ENCODE measurements at regions not wholly inside any gene's neighbourhood (a gene's known extent, or its start where the extent isn't known, plus 50 kb on each side); places are given as distances from the start of the nearest gene placed in this dataset.

DNA sequence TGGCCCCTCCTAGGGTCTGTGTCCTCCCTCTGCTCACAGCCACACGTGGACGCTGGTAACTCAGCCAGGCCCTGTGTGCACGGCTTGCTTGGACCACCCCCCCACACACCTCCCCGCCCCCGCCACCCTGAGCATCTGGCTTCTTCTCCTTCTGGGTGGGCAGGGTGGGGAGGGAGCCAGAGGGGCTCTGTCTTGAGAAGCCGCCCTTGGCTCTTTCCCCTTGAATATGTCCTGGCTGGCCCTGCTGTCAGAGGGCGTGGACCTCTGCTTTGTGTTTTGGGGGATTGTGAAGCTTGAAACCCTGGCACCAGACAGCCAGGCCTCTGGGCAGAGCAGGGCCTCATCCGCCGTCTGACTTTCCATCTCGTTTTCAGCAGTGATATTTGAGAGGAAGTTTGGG is 72.1 kb downstream of the GLI2 start:
- DNase-seq (ENCODE audit: low read depth, low spot score): no peak
- Histone ChIP-seq H3K27me3 (ENCODE audit: control insufficient read depth in 2 of 2, insufficient read depth in 2 of 2, low read length in 2 of 2) (peaks cover 0 to 1% of the 10 kb centered on the region in 2 experiments), H3K4me1 (ENCODE audit: control insufficient read depth, extremely low read depth, insufficient read depth, low read length) (no peaks in the 10 kb centered on the region), H3K9me3 (replicated peaks; ENCODE audit: control insufficient read depth, insufficient read depth, low read length) (no peaks in the 10 kb centered on the region), H3K27ac (ENCODE audit: insufficient read depth, low read depth, low read length) (no peak overlapping the region), H3K4me2 (ENCODE audit: insufficient read depth, low read length) (no peak overlapping the region), H3K4me3 (replicated peaks in 1 of 3; ENCODE audit: insufficient read depth in 1 of 3, low read depth in 1 of 3, low read length in 3 of 3) (no peak overlapping the region), H3K9ac (replicated peaks; ENCODE audit: extremely low read depth, insufficient read depth, low read length) (no peak overlapping the region), H3K79me2 (ENCODE audit: control insufficient read depth, insufficient read depth, low read length) (no peaks in the 10 kb centered on the region), H3K9me1 (replicated peaks; ENCODE audit: control insufficient read depth, extremely low read depth, insufficient read depth, low read length) (no peaks in the 10 kb centered on the region), H3K36me3 (ENCODE audit: control insufficient read depth in 2 of 2, extremely low read depth in 1 of 2, insufficient read depth in 2 of 2, low read length in 2 of 2) (no peaks in the 10 kb centered on the region), H2AFZ (ENCODE audit: low read depth, low read length) (no peak overlapping the region), H4K20me1 (replicated peaks; ENCODE audit: control insufficient read depth, extremely low read depth, insufficient read depth, low read length) (no peaks in the 10 kb centered on the region)
- intact Hi-C loops (cut with micrococcal nuclease) (loop anchor here (1.0 kb wide), 1 partner anchor 15 kb away; no protein-coding TSS in a partner anchor), dilution Hi-C loops (cut with MboI; ENCODE audit: extremely low pct_ligation_motif_present, low sequenced_read_pairs) (no loop called here)
- no TSS peak for BruUV-seq (replicated peaks)
- no peak for FAIRE-seq
- POLR2A ChIA-PET: no interaction called here
- CTCF ChIA-PET: interaction anchor here (2.0 kb wide), 1 partner anchor 272 kb away, joined by 5 read pairs; no protein-coding TSS in a partner anchor
- TF ChIP-seq POLR2A (IDR thresholded peaks at IDR 0.05; ENCODE audit: low read depth, low read length) (no peak), MYC (IDR thresholded peaks at IDR 0.05; ENCODE audit: low read depth, low read length) (no peak), EZH2 (IDR thresholded peaks at IDR 0.05; ENCODE audit: borderline replicate concordance, low read depth, low read length, severe bottlenecking) (no peak), JUN (IDR thresholded peaks at IDR 0.05; ENCODE audit: borderline replicate concordance, insufficient read depth, insufficient read length, low read depth) (no peak), FOS (IDR thresholded peaks at IDR 0.05; ENCODE audit: borderline replicate concordance, insufficient read depth, low read length) (no peak), GATA2 (IDR thresholded peaks at IDR 0.05; ENCODE audit: insufficient read depth, insufficient read length, low read depth, low read length) (no peak), POLR2AphosphoS5 (IDR thresholded peaks at IDR 0.05; ENCODE audit: insufficient read depth, low read depth, low read length) (no peak)
- TF ChIP-seq, protein P1, sequence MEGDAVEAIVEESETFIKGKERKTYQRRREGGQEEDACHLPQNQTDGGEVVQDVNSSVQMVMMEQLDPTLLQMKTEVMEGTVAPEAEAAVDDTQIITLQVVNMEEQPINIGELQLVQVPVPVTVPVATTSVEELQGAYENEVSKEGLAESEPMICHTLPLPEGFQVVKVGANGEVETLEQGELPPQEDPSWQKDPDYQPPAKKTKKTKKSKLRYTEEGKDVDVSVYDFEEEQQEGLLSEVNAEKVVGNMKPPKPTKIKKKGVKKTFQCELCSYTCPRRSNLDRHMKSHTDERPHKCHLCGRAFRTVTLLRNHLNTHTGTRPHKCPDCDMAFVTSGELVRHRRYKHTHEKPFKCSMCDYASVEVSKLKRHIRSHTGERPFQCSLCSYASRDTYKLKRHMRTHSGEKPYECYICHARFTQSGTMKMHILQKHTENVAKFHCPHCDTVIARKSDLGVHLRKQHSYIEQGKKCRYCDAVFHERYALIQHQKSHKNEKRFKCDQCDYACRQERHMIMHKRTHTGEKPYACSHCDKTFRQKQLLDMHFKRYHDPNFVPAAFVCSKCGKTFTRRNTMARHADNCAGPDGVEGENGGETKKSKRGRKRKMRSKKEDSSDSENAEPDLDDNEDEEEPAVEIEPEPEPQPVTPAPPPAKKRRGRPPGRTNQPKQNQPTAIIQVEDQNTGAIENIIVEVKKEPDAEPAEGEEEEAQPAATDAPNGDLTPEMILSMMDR (IDR thresholded peaks at IDR 0.05; ENCODE audit: extremely low read depth in 1 of 2, insufficient read depth in 1 of 2, low read depth in 1 of 2, low read length in 2 of 2): no peak
- TF ChIP-seq, protein P2, sequence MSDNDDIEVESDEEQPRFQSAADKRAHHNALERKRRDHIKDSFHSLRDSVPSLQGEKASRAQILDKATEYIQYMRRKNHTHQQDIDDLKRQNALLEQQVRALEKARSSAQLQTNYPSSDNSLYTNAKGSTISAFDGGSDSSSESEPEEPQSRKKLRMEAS (IDR thresholded peaks at IDR 0.05; ENCODE audit: insufficient read depth, insufficient read length): no peak
